AG04449 (cell line): ENCODE measurements at regions not wholly inside any gene's neighbourhood (a gene's known extent, or its start where the extent isn't known, plus 50 kb on each side); places are given as distances from the start of the nearest gene placed in this dataset.
"Not testable (repeated sequence)": the region's sequence is repeated elsewhere in the genome, so short reads cannot be mapped to it uniquely, and the experiment has no call there.

ENCODE experiments used
- CTCF ChIA-PET: fragments of 350-600 bp; formaldehyde crosslinking; extraction: SDS; loops from one replicate; lab custom pipeline; 2021; ENCODE audit warnings: antibody characterized with exemption; lab: Yijun Ruan, JAX
- POLR2A ChIA-PET: fragments of 400-600, 350-600 bp; formaldehyde crosslinking; extraction: SDS; loops from one replicate; lab custom pipeline; 2020; ENCODE audit warnings: antibody characterized with exemption, inconsistent platforms; lab: Yijun Ruan, JAX
- DNase-seq: peaks from one replicate; pipeline ENCODE4 v3.0.0-alpha.2; 2010; ENCODE audit warnings: low read depth, low spot score
- H3K4me3 ChIP-seq: 2 replicates; pipeline ENCODE4 v1.5.1; 2011; ENCODE audit warnings: low read depth, mild to moderate bottlenecking, control low read depth, low read length
- CTCF ChIP-seq: IDR thresholded peaks from one replicate; pipeline ENCODE4 v1.5.1; 2011; ENCODE audit warnings: mild to moderate bottlenecking, moderate library complexity, low read length, control low read depth, inconsistent platforms; ENCODE audit not compliant: insufficient read depth; ENCODE audit errors: missing control alignments

- no peak overlapping the region for H3K4me3 ChIP-seq
- ChIA-PET POLR2A (no interaction called here), CTCF (interaction anchor here (0.7 kb wide), 1 partner anchor 28 kb away, joined by 3 read pairs; no protein-coding TSS in a partner anchor)
- no peak for DNase-seq
- TF ChIP-seq CTCF = no peak
These were observed 141.0 kb upstream of the FAM47C start for GRCh38 chrX:36867143-36867542.

- ChIA-PET POLR2A (no interaction called here), CTCF (no interaction called here)
- no peak for TF ChIP-seq CTCF
These were observed 139.6 kb upstream of the FAM47C start for GRCh38 chrX:36868592-36868991.

GRCh38 chrX:36869457-36869856 is 138.7 kb upstream of the FAM47C start:
- ChIA-PET CTCF (no interaction called here), POLR2A (no interaction called here)
- no peak for DNase-seq
- H3K4me3 ChIP-seq = no peak overlapping the region
- TF ChIP-seq CTCF = no peak

More at GRCh38 chrX:36868592-36868991, 139.6 kb upstream of the FAM47C start:
- no peak overlapping the region for H3K4me3 ChIP-seq
- DNase-seq = no peak

- DNase-seq = no peak
- POLR2A ChIA-PET = no interaction called here
- CTCF ChIA-PET = no interaction called here
- H3K4me3 ChIP-seq = no peak overlapping the region
- TF ChIP-seq CTCF = no peak
These were observed 110.5 kb upstream of the FAM47C start for GRCh38 chrX:36897690-36898089.

- no peak for DNase-seq
- H3K4me3 ChIP-seq = no peak overlapping the region
- no peak for TF ChIP-seq CTCF
- ChIA-PET CTCF (no interaction called here), POLR2A (no interaction called here)
These were observed 109.9 kb upstream of the FAM47C start for GRCh38 chrX:36898301-36898700.

GRCh38 chrX:36904561-36904960 is 103.6 kb upstream of the FAM47C start:
- POLR2A ChIA-PET, DNase-seq, H3K4me3 ChIP-seq, CTCF ChIA-PET: not testable (repeated sequence)
